GM21619 (cell line): ENCODE measurements at regions not wholly inside any gene's neighbourhood (a gene's known extent, or its start where the extent isn't known, plus 50 kb on each side); places are given as distances from the start of the nearest gene placed in this dataset.
"Not testable (repeated sequence)": the region's sequence is repeated elsewhere in the genome, so short reads cannot be mapped to it uniquely, and the experiment has no call there.

Experiments used
- ATAC-seq: cut with Tn5 transposase; IDR thresholded peaks from one replicate; pipeline ENCODE4 v1.9.1; 2021; ENCODE audit not compliant: unreplicated experiment

DNA sequence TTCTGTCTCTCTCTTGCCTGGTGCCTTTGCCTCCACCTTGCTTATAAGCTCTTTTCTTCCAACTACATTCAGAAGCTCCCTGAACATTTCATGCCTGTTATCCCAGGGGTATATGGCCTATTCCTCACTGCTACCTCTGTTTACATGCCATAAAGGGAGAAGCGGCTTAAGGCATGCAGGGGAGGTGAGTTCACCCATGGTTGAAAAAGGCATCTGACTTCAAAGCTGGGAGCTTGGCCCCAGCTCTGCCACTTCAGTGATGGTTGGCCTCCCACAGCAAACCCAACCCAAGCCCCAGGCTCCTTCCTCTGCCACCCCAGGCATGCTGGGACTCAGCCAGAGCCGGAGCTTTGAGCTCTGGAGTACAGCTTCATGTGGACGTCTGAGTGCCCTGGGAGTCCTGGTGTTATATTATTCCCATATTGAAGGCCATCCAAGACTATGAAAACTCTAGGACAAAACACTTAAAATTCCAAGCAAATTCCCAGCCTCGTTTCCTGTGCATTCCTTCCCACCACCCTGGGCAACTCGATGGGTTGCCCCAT, 468.6 kb upstream of the ZMIZ1 start:
- no peak for ATAC-seq

- ATAC-seq = no peak
Observed at GRCh38 chr10:78600740-78601139, 468.0 kb upstream of the ZMIZ1 start.

- no peak for ATAC-seq
Observed at GRCh38 chr10:78602201-78602932, 466.4 kb upstream of the ZMIZ1 start.

DNA sequence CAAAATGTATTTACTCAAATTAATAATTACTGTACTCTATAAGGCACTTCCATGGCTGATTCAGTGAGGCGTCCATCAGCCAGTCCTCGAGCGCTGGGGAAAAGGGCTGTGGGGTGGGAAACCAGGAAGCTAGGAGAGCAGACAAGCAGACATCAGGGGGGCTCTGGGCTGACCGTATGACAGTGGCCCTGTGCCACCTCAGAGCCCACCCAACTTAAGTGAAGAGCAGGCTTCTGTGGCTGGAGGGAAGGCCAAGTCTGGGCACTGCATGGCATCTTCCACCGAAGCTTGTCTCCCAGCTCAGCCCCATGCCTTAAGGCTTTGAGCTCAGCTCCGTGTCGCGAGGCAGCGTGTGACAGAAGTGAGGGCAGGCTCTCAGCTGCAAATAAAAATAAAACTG, 464.5 kb upstream of the ZMIZ1 start:
- no peak for ATAC-seq

DNA sequence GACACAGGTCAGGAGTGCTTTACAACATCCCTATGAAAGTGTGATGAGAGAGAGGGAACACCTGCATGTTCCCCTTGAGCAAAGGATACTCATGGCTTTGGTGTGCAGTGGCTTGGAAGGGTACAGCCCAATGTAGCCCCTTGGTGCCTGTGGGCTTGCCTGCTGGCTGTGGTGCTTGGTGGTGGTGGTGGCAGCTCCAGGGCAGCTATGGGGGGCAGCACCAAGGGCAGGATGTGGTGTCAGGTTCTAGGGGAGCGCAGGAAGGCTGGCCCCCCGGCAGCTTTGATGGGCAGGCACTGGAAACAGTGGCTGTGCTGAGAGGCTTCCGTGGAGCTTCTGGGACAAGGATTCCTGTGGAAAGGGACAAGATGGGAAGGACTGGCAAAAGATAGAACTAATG, 464.0 kb upstream of the ZMIZ1 start:
- ATAC-seq = no peak

GRCh38 chr10:78605800-78606350, 462.9 kb upstream of the ZMIZ1 start:
- ATAC-seq = no peak

DNA sequence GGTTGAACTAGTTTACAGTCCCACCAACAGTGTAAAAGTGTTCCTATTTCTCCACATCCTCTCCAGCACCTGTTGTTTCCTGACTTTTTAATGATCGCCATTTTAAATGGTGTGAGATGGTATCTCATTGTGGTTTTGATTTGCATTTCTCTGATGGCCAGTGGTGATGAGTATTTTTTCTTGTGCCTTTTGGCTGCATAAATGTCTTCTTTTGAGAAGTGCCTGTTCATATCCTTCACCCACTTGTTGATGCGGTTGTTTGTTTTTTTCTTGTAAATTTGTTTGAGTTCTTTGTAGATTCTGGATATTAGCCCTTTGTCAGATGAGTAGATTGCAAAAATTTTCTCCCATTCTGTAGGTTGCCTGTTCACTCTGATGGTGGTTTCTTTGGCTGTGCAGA, 462.0 kb upstream of the ZMIZ1 start:
- not testable (repeated sequence) for ATAC-seq

DNA sequence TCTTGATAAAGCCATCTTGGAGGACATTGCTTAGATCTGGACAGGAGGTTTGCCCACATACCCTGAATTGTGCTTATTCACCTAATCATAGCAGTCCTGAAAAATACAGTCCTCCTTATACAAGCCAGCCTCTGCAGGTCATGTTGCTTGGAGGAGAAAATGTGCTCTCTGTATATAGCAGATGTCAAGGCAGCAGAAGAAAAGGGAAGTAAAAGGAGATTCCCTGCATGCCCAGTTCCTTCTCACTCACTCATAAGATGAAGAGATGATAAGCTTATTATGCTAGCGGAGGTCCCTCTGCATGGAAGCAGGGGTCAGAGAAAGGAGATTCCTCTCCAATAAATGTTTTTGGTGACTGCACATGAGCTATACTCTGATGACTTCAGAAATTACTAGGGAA, 458.8 kb upstream of the ZMIZ1 start:
- ATAC-seq = no peak

GRCh38 chr10:78613132-78613531, 455.6 kb upstream of the ZMIZ1 start:
- ATAC-seq = no peak

- no peak for ATAC-seq
Observed at GRCh38 chr10:78614267-78614666, 454.5 kb upstream of the ZMIZ1 start.

DNA sequence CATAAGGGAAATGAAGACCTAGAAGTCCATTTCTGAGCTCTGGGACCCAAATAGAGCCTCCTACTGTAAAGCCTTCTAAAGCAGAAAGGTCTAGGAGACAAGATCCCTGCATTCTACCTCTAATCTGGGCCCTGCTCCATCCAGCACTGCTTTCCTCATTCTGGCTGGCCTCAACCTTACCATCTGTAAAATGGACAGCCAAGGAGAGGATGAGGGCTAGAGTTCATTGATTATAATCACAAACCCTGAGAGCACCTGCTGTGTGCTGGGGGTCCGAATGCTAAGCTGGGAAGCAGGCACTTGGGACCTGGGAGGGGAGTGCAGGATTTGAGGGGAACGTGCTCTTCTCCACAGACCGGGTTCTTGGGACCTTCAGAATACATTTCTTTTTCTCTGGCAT, 454.0 kb upstream of the ZMIZ1 start:
- no peak for ATAC-seq

DNA sequence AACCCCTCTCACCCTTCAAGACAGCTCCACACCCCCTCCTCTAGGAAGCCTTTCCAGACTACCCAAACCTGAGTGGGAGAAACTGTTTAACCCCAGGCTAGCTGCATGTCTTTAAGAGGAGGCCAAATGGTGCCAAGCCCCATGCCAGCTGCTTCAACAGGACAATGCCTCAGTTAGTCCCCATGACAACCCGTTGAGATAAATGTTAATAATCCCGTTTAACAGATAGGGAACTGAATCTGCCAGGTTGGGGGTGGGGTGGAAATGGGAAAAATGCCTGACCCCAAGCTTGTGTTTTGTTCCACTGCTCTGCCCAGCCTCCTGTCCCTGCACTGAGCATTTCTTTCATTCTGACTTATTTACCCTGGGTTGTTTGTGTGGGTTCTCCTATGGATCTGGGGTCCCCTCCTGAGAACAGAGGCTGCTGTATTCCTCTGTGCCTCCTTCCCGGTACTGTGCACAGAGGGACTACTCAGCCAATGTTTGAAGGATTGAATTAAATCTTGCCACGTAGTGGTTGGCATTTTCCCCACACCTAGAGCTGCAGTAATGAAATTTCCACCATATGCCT, 452.6 kb upstream of the ZMIZ1 start:
- ATAC-seq = no peak

- ATAC-seq = no peak
Observed at GRCh38 chr10:78617115-78617514, 451.7 kb upstream of the ZMIZ1 start.

GRCh38 chr10:78617631-78618030, 451.1 kb upstream of the ZMIZ1 start:
- ATAC-seq = no peak

DNA sequence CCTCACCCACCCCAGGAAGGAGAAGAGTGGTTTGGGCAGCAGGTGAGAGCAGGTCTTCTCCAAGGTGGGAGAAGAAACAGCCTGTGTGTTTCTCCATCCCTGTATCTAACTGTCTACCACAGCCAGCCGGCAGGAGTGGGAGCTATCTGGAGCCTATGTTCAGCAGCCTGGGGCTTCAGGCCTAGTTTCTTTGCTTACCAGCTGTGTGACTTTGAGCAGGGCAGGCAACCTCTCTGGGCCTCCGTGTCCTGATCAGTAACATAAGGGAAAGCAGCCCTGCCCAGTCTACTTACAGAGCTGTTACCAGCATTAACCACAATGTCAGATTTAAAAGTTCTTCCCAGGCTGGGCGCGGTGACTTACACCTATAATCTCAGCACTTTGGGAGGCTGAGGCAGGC, 450.7 kb upstream of the ZMIZ1 start:
- no peak for ATAC-seq

GRCh38 chr10:78619115-78619851, 449.5 kb upstream of the ZMIZ1 start:
- ATAC-seq = no peak

DNA sequence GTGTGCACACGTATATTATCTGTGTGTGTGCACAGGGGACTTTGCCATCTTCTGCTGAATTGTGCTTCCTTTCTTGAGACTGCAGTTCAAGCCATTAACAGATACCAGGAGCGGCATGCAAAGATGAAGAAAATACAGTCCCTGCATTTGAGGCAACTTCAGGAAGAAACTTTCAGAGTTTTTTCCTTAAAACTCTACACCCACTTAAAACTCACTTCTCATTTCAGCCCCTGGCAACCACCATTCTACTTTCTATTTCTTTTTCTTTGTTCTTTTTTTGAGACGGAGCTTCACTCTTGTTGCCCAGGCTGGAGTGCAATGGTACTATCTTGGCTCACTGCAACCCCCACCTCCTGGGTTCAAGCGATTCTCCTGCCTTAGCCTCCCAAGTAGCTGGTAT, 448.9 kb upstream of the ZMIZ1 start:
- ATAC-seq = no peak

DNA sequence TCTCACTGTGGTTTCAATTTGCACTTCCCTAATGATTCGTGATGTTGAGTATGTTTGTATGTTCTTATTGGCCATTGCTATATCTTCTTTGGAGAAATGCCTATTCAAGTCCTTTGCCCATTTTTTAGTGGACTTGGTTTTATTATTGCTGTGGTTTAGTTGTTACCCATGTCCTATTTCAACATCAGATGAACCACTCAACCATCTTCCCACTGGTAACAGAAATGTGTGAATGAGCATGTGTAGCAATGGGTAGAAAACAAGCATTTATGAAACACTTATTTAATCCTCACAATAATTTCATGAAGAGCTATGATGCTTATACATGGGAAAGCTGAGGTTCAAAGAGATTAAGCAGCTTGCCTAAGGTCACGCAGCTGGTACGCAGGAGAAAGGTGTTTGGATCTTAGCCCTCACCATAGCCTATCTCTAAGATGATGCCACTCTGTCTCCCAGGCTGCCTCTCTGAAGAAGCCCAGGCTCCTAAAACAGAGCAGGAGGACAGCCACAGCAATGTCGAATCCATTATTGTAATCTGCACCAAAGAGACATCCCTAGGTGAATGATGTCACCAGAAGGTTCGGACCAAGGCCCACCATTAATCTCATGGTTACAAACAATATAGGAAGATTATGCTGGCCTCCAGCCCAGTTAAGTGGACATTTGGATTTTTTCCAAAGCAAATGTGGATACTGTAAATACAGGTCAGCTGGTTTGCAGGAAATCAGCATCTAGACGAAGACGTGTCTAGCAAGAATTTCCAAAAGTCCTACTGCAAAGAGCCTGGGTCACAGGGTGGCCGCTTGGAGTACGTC, 447.6 kb upstream of the ZMIZ1 start:
- no peak for ATAC-seq

DNA sequence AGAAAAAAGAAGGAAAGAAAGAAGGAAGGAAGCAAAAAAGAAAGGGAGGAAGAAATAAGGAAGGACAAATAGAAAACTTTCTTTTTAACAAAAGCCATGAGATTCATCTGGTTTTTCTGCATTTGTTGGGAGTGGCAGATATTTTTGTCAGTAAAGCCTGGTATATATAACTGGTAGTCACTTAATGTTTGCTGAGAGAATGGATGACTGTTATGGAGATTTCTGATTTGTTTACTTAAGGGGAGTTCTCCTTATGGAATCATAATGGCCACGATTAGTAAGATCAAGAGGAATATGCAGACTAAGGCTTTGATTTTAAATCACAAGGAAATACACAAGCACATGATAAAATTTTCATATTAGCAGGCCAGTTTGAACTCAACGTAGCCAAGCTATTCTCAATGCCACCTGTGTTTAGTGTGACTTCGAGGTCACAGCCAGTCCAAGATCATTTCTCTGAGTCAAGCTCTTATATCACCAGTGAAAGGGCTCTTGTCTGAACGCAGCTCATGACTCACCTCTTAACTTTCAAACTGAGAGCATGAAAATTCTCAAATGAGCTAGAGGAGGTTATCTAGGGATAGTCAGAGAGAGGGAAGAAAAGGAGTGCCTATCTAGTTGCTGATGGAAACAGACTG, 445.1 kb upstream of the ZMIZ1 start:
- ATAC-seq = no peak

GRCh38 chr10:78624791-78625190, 444.0 kb upstream of the ZMIZ1 start:
- no peak for ATAC-seq
